Gastroesophageal sphincter (tissue), 4 donors: ENCODE measurements at regions not wholly inside any gene's neighbourhood (a gene's known extent, or its start where the extent isn't known, plus 50 kb on each side); places are given as distances from the start of the nearest gene placed in this dataset.
"Not testable (repeated sequence)": the region's sequence is repeated elsewhere in the genome, so short reads cannot be mapped to it uniquely, and the experiment has no call there.

ENCODE experiments used
- ATAC-seq: fragments of 150-250 bp; one replicate; pipeline ENCODE4 v1.9.1; 2016; ENCODE audit warnings: mild to moderate bottlenecking, moderate library complexity
- H3K27ac ChIP-seq, 4 donors: fragments of 200-600 bp; sonication (generic) in 3 of 4; 1 replicate in 3 of 4; 2 replicates in 1 of 4; pipeline ENCODE4 v1.5.1; 2016 to 2019
- H3K27me3 ChIP-seq: fragments of 200-600 bp; sonication (generic); one replicate; pipeline ENCODE4 v1.5.1; 2019
- H3K36me3 ChIP-seq, 2 donors: fragments of 200-600 bp; sonication (generic); one replicate each; pipeline ENCODE4 v1.5.1; 2019; ENCODE audit warnings: control low read depth in 1 of 2
- H3K4me1 ChIP-seq, 3 donors: fragments of 200-600 bp; sonication (generic); 1 replicate in 2 of 3; 2 replicates in 1 of 3; pipeline ENCODE4 v1.5.1; 2016 to 2019; ENCODE audit warnings: control low read depth in 2 of 3
- H3K4me3 ChIP-seq, 2 donors: fragments of 200-600 bp; sonication (generic); one replicate each; pipeline ENCODE4 v1.5.1; 2019; ENCODE audit warnings: mild to moderate bottlenecking in 1 of 2, moderate library complexity in 1 of 2
- H3K9me3 ChIP-seq, 3 donors: fragments of 200-600 bp; sonication (generic); one replicate each; pipeline ENCODE4 v1.5.1; 2017 to 2019; ENCODE audit warnings: control low read depth in 2 of 3
- EP300 ChIP-seq: sonication (generic); formaldehyde crosslinking; IDR thresholded peaks from one replicate; pipeline ENCODE4 v1.6.1; 2017; ENCODE audit warnings: antibody characterized with exemption, mild to moderate bottlenecking
- POLR2A ChIP-seq, 2 donors: fragments of 450-650 bp; IDR thresholded peaks; one replicate each; pipeline ENCODE4 v1.6.1; 2017; ENCODE audit warnings: antibody characterized with exemption in 2 of 2, mild to moderate bottlenecking in 2 of 2, moderate library complexity in 1 of 2
- POLR2AphosphoS5 ChIP-seq: sonication (generic); formaldehyde crosslinking; IDR thresholded peaks from one replicate; pipeline ENCODE4 v1.6.1; 2017; ENCODE audit warnings: antibody characterized with exemption
- WGBS, 2 donors: methylation state at CpG; one replicate each; pipeline ENCODE4 v1.1.5; 2018; ENCODE audit warnings: low coverage in 1 of 2; 5-methylcytosine and 5-hydroxymethylcytosine counted together
- TF ChIP-seq, protein P1 (sequence below), 4 experiments: fragments of 200-600 bp in 2 of 4; fragments of 450-650 bp in 2 of 4; sonication (generic) in 1 of 4; IDR thresholded peaks; one replicate each; pipeline ENCODE4 v1.5.1; 2017 to 2019; ENCODE audit warnings: antibody characterized with exemption in 4 of 4, mild to moderate bottlenecking in 2 of 4, moderate library complexity in 2 of 4

- no peaks in the 10 kb centered on the region for H3K36me3 ChIP-seq
- H3K4me3 ChIP-seq: no peak overlapping the region
- H3K27me3 ChIP-seq: no peaks in the 10 kb centered on the region
- ATAC-seq: no peak
- peaks cover 0 to 8% (median 0%) of the 10 kb centered on the region in 3 donors for H3K9me3 ChIP-seq
- no peak overlapping the region for H3K27ac ChIP-seq
- WGBS, 2 donors: 86 to 94% methylated on average over 1 of the region's 1 CpG
- TF ChIP-seq POLR2A (IDR thresholded peaks at IDR 0.05) (no peak), EP300 (no peak), POLR2AphosphoS5 (no peak)
- TF ChIP-seq, protein P1, sequence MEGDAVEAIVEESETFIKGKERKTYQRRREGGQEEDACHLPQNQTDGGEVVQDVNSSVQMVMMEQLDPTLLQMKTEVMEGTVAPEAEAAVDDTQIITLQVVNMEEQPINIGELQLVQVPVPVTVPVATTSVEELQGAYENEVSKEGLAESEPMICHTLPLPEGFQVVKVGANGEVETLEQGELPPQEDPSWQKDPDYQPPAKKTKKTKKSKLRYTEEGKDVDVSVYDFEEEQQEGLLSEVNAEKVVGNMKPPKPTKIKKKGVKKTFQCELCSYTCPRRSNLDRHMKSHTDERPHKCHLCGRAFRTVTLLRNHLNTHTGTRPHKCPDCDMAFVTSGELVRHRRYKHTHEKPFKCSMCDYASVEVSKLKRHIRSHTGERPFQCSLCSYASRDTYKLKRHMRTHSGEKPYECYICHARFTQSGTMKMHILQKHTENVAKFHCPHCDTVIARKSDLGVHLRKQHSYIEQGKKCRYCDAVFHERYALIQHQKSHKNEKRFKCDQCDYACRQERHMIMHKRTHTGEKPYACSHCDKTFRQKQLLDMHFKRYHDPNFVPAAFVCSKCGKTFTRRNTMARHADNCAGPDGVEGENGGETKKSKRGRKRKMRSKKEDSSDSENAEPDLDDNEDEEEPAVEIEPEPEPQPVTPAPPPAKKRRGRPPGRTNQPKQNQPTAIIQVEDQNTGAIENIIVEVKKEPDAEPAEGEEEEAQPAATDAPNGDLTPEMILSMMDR (IDR thresholded peaks at IDR 0.05): no peak
- no peaks in the 10 kb centered on the region for H3K4me1 ChIP-seq
Measured at GRCh38 chr3:105293441-105293840, 73.3 kb upstream of the ALCAM start.

DNA sequence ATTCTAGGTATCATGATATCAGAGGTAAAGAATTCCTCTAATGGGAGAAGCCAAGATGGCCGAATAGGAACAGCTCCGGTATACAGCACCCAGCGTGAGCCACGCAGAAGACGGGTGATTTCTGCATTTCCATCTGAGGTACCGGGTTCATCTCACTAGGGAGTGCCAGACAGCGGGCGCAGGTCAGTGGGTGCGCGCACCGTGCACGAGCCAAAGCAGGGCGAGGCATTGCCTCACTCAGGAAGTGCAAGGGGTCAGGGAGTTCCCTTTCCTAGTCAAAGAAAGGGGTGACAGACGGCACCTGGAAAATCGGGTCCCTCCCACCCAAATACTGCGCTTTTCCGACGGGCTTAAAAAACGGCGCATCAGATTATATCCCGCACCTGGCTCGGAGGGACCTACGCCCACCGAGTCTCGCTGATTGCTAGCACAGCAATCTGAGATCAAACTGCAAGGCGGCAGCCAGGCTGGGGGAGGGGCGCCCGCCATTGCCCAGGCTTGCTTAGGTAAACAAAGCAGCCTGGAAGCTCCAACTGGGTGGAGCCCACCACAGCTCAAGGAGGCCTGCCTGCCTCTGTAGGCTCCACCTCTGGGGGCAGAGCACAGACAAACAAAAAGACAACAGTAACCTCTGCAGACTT, 70.4 kb upstream of the ALCAM start:
- H3K4me3 ChIP-seq, ATAC-seq, H3K27me3 ChIP-seq, H3K4me1 ChIP-seq, H3K27ac ChIP-seq, H3K36me3 ChIP-seq, H3K9me3 ChIP-seq: not testable (repeated sequence)
- WGBS, 2 donors: 88 to 95% methylated on average over 9 to 25 of the region's 28 CpGs

- Histone ChIP-seq H3K4me3 (no peak overlapping the region), H3K36me3 (no peaks in the 10 kb centered on the region), H3K4me1 (no peaks in the 10 kb centered on the region), H3K27ac (no peak overlapping the region), H3K27me3 (no peaks in the 10 kb centered on the region), H3K9me3 (peaks cover 0 to 39% (median 0%) of the 10 kb centered on the region in 3 donors)
- TF ChIP-seq POLR2A (IDR thresholded peaks at IDR 0.05) (no peak), EP300 (no peak), POLR2AphosphoS5 (no peak)
- TF ChIP-seq, protein P1 (IDR thresholded peaks at IDR 0.05): no peak
- 100% methylated on average over 1 of the region's 1 CpG; no CpG with 5 or more reads in 1 of the 2 donors for WGBS, 2 donors
- no peak for ATAC-seq
Measured at GRCh38 chr3:105304487-105304886, 62.2 kb upstream of the ALCAM start.

- no peak for TF ChIP-seq EP300
- TF ChIP-seq, protein P1 (IDR thresholded peaks at IDR 0.05): no peak
- TF ChIP-seq POLR2AphosphoS5: no peak
- no peak for TF ChIP-seq POLR2A (IDR thresholded peaks at IDR 0.05)
- H3K27ac ChIP-seq: no peak overlapping the region
- H3K27me3 ChIP-seq: no peaks in the 10 kb centered on the region
- H3K36me3 ChIP-seq: no peaks in the 10 kb centered on the region
- H3K9me3 ChIP-seq: no peaks in the 10 kb centered on the region
- H3K4me1 ChIP-seq: no peaks in the 10 kb centered on the region
- no peak for ATAC-seq
- no peak overlapping the region for H3K4me3 ChIP-seq
- 72 to 83% methylated on average over 1 of the region's 1 CpG for WGBS, 2 donors
Measured at GRCh38 chr3:105315144-105315543, 51.6 kb upstream of the ALCAM start.

GRCh38 chr3:105315815-105316214, 50.9 kb upstream of the ALCAM start:
- no peak for ATAC-seq
- Histone ChIP-seq H3K27ac (no peak overlapping the region), H3K4me1 (no peaks in the 10 kb centered on the region), H3K36me3 (no peaks in the 10 kb centered on the region), H3K27me3 (no peaks in the 10 kb centered on the region), H3K9me3 (no peaks in the 10 kb centered on the region), H3K4me3 (no peak overlapping the region)
- whole genome bisulfite sequencing, 2 donors: 24 to 64% methylated on average over 3 of the region's 3 CpGs
- TF ChIP-seq POLR2AphosphoS5 (no peak), EP300 (no peak), POLR2A (IDR thresholded peaks at IDR 0.05) (no peak)
- TF ChIP-seq, protein P1 (IDR thresholded peaks at IDR 0.05): no peak
